ENCODE measurements at regions not wholly inside any gene's neighbourhood (a gene's known extent, or its start where the extent isn't known, plus 50 kb on each side); places are given as distances from the start of the nearest gene placed in this dataset.
"Not testable (repeated sequence)": the region's sequence is repeated elsewhere in the genome, so short reads cannot be mapped to it uniquely, and the experiment has no call there.

DNA sequence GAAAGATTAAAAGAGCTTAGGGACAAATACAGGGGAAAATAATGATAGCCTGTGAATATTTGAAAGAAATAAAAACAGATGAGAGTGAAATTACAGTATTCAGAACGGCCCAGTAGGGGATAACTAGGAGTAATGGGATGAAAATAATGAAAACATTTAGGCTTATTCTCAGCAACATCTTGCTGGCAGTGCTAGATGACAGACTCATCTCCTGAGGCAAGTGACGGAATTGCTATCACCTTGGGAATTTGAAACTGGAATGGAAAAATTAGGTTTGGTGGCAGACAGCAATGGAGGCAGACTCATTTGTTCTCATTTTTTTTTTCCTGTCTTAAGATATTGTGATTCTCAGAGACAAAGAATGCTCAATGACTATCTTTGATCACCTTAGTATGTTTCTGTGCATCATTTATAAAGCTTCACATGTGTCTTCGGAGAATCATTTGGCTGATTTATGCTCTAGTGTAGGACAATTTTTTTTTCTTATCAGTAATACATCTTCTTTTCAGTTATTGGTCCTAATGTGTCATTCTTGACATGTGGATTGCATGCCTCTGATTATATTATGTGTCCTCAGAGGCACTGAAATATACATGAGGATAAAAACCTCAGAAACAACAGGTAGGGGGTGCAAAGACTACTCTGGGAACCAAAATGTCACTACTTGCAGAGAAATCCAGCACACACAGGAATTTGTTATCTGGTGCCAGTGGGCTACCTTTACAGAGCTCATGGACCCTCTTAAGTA lies 711.7 kb downstream of the EDEM1 start:
- in situ Hi-C loops (cut with MboI; ENCODE audit: low sequenced_read_pairs), result no loop called here

DNA sequence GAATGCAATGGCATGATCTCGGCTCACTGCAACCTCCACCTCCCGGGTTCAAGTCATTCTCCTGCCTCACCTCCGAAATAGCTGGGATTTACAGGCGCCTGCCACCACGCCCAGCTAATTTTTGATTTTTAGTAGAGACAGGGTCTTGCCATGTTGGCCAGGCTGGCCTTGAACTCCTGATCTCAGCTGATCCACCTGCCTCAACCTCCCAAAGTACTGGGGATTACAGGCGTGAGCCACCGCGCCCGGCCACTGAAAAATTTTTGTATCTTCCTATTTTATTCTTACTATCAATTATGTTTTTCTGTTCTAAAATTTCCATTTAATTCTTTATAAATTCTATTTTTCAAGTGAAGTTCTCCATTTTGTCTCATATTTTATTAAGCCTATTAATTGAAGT lies 730.4 kb downstream of the EDEM1 start:
- in situ Hi-C loops (cut with MboI; ENCODE audit: low sequenced_read_pairs), result no loop called here

DNA sequence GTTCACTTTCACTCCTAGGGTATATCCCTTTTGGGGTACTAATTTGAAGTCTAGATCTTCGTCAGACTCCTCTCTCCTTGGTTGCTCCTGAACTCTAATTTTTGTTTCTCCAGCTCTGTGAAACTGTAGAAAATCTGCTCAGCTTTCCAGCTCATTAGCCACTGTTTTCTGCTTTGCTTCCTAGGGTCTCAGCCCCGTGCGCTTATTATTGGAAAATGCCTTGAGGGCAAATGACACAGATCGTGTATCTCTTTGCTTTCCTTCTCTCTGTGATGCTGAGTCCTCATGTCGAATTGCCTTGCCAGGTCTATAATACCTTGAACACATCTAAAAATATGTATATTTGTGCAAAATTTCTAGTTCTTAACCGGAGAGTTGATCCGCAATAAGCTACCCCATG lies 731.1 kb downstream of the EDEM1 start:
- in situ Hi-C loops (cut with MboI; ENCODE audit: low sequenced_read_pairs), result no loop called here

DNA sequence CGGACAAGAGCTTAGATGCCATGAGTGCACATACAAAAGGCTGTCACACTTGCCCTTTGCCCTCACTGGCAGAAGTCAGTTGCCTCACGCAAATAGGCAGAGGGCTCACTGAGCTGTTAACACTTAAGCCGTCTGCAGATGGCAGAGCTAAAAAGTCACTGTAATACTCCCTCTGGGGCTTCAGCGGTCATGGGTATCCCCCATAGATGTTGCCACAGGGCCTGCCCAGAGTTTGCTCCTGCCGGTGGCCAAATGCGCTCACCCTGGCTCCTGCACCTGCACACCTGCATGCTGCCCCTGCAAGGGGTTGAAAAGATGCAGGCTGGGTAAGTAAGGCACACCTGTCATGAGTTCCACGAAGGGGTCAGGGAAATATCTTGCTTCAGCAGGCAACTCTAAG lies 741.5 kb downstream of the EDEM1 start:
- in situ Hi-C loops (cut with MboI; ENCODE audit: low sequenced_read_pairs), result no loop called here

DNA sequence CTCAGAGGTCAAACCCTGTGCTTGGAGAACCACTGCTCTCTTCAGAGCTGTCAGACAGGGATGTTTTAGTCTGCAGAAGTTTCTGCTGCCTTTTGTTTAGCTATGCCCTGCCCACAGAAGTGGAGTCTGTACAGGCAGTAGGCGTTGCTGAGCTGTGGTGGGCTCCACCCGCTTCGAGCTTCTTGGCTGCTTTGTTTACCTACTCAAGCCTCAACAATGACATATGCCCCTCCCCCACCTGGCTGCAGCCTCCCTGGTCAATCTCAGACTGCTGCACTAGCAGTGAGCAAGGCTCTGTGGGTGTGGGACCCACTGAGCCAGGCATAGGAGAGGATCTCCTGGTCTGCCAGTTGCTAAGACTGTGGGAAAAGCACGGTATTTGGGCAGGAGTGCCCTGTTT lies 756.6 kb downstream of the EDEM1 start:
- in situ Hi-C loops (cut with MboI; ENCODE audit: low sequenced_read_pairs), result not testable (repeated sequence)

DNA sequence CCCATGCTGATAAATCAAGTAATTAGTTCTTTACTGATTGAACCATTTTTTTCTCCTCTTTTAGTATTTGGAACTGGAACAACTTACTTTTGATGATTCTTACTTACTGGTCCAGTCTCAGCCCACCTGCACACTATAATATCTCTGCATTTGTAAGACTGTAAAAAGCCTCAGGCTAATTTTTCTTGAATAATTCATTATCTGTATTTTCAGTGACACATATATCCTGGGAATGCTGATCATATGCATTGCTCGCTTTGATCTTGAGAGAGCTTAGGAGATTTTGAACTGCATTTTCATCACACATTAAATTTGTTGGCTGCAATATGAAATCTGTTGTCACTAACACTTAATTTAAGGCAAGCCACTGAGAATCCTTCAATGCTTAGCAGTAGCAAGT lies 760.6 kb downstream of the EDEM1 start:
- in situ Hi-C loops (cut with MboI; ENCODE audit: low sequenced_read_pairs), result no loop called here

DNA sequence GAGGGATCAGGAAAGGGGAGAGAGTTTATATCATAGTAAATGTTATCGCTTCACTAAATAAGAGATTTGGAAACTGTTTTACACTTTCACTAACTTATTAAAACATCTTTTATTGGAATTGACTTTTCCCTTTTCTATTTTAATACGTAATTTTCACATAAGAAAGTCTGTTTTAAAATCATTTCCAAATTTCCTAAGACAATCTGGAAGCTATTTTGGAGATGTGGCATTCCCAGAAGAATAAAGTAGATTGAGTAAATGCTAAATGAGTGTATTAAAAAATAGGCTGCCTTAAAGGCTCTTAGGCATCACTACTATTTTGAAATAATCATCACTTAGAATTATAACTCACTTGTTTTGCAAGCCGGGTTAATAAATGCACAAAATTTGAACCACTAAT lies 763.5 kb downstream of the EDEM1 start:
- in situ Hi-C loops (cut with MboI; ENCODE audit: low sequenced_read_pairs), result no loop called here

DNA sequence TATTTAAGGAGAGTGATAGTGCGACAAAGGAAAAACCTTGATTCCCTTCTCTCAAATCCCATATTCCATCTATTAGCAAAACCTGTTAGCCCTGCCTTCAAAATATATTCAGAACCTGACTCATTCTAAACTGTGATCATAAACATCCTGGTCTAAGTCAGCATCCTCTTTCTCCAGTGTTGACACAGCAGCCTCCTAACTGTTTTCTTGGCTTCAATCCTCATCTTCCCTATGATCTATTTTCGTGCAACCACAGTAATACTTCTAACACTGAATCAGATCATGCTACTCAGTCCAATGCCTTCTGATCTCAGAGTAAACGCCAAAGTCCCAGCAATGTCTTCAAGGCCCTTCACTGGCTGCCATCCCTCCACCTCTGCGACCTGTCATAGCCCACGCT lies 785.1 kb downstream of the EDEM1 start:
- in situ Hi-C loops (cut with MboI; ENCODE audit: low sequenced_read_pairs), result no loop called here

DNA sequence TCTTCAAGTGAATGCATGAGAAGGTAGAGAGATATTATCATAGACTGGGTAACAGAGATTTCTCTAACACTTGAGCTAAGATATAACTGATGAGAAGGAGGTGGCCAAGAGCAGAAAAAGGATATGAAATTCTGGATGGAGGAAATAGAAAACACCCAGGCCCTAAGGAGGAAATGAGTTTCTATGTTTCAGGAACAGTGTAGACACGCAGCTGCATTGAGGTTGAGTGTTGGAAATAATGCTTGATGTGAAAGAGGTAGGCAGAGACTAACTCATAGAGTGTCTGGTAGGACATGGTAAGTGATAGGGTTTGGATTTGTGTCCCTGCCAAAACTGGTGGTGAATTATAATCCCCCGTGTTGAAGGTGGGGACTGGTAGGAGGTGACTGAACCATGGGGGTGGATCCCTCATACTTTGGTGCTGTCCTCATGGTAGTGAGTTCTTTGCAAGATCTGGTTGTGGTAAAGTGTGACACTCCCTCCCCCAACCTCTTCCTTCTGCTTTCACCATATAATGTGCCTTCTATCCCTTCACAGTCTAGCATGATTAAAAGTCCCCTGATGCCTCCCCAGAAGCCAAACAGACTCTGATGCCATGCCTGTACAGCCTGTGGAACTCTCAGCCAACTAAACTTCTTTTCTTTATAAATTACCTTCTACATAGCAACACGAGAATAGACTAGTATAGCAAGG lies 787.3 kb downstream of the EDEM1 start:
- in situ Hi-C loops (cut with MboI; ENCODE audit: low sequenced_read_pairs), result no loop called here

DNA sequence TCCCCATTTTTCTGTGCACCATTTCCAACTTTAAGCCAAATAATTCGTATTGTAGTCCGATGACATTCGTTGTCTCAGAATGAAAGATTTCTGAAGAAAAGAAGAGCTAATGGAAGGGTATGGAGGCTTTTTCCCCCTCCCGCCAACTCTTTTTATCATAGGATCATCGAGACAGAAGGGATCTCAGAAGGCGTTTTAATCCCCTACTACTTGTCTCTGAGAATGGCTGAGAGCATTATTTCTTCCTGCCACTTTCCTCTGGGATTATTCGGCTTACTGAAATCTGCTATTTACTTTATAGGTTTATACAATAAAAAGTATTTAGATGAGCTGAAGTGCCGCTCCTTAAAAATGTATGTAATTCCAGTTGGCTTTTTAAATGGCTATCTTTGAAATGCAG lies 789.8 kb downstream of the EDEM1 start:
- in situ Hi-C loops (cut with MboI; ENCODE audit: low sequenced_read_pairs), result no loop called here

DNA sequence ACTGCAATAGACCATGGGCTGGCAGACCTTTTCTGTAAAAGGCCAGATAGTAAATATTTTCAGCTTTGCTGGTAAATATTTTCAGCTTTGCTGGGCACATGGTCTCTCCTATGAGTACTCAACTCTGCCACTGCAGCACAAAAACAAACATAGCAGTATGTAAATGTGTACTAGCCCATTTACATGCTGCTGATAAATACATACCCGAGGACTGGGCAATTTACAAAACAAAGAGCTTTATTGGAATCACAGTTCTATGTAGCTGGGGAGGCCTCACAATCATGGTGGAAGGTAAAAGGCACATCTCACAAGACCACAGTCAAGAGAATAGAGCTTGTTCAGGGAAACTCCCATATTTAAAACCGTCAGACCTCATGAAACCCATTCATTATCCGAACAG lies 793.0 kb downstream of the EDEM1 start:
- in situ Hi-C loops (cut with MboI; ENCODE audit: low sequenced_read_pairs), result no loop called here

DNA sequence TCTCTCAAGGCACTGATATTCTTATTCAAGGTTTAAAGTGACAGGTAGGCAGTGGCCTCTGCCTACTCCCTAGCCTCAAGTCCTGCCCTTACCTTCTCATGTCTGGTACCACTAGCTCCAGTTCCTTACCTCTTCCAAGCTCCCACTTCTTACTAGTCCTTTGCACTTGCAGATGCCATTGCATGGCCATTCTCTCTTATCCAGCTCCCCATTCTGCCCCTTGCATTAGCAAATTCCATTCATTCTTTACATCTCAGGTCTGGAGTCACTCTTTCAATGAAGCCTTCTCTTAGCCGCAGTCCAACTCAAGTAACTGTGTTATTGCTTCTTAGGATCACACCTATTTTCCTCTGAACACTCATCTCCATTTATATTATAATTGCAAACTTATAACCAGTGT lies 807.1 kb downstream of the EDEM1 start:
- in situ Hi-C loops (cut with MboI; ENCODE audit: low sequenced_read_pairs), result no loop called here

DNA sequence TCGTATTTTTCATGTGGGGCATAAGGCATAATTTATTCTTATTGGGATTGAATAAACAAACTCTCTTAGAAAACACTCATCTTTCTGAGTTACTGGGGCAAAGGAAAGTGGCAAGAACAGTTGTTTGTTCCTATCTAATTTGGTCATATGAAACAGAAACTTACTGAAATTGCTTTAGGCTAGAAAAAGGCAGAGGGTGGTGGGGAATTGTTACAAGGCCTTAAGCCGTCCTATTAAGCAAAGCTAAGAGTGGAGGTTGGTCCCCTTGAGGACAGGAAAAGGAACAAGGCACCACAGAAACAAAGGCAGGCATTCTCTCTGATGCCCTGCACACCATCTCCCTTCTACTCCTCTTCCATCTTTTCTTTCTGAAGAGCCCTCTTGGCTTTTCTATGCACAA lies 830.9 kb downstream of the EDEM1 start:
- in situ Hi-C loops (cut with MboI; ENCODE audit: low sequenced_read_pairs), result no loop called here

DNA sequence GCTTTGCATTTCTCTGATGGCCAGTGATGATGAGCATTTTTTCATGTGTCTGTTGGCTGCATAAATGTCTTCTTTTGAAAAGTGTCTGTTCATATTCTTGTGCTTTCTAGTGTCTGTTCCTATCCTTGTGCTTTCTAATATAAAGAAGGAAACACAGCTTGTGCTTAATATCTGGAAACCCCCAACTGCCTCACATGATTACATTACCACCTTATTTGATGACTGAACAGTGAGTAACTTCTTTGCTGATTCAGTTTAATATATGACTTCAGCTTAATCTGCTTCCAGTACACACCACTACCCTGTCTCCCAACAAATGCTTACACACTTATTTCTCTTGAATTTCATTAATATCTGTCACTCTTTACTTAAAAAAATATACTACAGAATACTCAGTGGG lies 835.1 kb downstream of the EDEM1 start:
- in situ Hi-C loops (cut with MboI; ENCODE audit: low sequenced_read_pairs), result no loop called here

DNA sequence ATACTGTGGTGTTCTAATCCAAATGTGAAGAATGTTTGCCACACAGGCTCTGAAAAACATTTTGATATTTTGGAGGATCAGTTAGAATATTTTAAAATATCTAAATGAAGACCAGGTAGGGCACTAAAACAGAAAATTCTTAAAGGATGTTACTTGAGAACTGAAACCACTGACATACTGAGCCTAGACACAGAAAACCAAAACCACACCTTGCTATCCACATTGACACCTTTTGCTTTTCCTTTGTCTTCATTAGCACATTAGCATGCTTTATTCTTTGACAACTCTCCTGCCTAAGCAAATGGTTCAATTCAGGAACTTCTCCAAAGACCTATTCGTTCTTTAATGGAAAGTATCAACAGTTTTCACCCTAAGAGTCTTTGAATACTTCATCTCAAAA lies 835.9 kb upstream of the GRM7 start:
- in situ Hi-C loops (cut with MboI; ENCODE audit: low sequenced_read_pairs), result no loop called here

DNA sequence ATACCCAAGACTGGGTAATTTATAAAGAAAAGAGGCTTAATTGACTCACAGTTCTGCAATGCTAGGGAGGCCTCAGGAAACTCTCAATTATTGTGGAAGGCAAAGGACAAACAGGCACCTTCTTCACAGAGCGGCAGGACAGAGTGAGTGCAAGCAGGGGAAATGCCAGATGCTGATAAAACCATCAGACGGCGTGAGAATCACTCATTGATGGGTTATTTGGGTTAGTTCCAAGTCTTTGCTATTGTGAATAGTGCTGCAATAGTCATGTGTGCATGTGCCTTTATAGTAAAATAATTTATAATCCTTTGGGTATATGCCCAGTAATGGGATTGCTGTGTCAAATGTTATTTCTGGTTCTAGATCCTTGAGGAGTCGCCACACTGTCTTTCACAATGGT lies 830.3 kb upstream of the GRM7 start:
- in situ Hi-C loops (cut with MboI; ENCODE audit: low sequenced_read_pairs), result not testable (repeated sequence)

DNA sequence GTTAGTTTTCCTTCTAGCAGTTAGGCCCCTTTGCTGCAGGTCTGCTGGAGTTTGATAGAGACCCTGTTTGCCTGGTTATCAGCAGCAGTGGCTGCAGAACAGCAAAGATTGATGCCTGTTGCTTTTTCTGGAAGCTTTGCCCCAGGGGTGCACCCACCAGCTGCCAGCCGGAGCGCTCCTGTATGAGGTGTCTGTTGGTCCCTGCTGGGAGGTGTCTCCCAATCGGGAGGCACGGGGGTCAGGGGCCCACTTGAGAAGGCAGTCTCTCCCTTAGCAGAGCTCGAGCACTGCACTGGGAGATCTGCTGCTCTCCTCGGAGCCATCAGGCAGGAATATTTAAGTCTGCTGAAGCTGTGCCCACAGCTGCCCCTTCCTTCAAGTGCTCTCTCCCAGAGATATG lies 825.3 kb upstream of the GRM7 start:
- in situ Hi-C loops (cut with MboI; ENCODE audit: low sequenced_read_pairs), result no loop called here

DNA sequence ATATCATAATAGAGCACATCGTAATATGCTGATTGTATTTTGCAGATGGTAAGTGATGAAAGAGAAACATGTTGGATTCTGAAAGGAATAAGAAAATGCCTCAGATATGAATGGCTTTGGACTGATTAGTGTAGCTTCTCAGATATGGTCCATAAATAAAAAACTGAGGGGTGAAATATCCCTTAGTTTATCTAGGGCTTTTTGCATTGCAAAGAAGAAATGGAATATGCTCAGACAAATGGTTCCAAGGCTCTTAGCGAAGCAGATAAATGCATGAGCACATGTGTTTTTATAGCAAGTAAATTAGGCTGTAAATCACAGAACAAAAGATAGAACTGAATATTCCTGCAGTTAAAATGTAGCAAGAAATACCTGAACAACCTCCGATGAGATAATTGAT lies 820.9 kb upstream of the GRM7 start:
- in situ Hi-C loops (cut with MboI; ENCODE audit: low sequenced_read_pairs), result no loop called here

DNA sequence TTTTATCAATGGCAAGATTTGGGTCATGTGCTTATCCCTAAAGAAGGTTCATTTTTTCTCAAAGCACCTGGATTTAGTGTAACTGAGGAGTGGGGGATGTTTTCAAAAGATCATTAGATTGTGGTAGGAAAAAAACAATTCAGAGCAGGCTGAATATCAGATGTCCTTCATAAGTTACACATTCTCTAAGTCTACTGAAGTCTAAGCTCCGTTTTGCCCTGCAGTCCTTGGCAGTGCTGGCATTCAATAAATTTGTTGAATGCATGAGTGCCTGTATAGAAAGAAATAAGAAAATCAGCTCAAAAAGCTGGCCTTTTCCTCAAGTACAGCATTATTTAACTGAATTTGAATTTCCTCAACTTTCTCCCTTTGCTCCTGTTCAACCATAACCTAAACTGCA lies 819.0 kb upstream of the GRM7 start:
- in situ Hi-C loops (cut with MboI; ENCODE audit: low sequenced_read_pairs), result no loop called here

DNA sequence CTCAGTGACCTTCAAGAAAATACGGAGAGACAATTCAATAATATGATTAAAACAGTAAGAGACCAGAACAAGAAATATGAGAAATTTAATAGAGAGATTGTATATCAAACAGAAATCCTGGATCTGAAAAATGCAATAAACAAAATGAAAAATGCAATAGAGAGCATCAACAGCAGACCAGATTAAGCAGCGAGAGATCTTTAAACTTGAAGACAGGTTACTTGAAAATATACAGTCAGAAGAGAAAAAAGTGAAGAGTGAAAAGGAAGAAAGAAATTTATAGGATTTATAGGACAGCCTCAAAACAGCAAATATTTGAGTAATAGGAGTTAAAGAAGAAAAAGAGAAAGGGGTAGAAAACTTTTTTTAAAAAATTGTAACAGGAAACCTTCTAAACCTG lies 813.9 kb upstream of the GRM7 start:
- in situ Hi-C loops (cut with MboI; ENCODE audit: low sequenced_read_pairs), result no loop called here

DNA sequence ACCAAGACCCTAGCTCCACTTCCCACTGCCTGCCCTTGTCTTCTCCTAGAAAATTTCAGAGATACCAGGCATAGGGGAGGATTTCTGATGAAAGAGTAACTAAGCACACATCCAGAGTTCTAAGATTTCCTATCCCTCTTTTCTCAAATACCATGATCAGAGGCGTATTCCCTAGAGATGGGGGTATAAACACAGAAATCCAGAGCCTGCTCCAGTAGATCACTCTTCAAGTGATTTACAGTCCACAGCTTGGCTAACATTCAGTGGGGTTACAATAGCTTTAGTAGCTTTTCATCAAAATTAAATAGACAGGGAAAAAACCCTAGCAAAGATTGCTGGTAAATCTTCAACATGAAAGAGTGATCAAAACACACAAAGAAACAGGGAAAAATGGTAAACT lies 800.7 kb upstream of the GRM7 start:
- in situ Hi-C loops (cut with MboI; ENCODE audit: low sequenced_read_pairs), result no loop called here

DNA sequence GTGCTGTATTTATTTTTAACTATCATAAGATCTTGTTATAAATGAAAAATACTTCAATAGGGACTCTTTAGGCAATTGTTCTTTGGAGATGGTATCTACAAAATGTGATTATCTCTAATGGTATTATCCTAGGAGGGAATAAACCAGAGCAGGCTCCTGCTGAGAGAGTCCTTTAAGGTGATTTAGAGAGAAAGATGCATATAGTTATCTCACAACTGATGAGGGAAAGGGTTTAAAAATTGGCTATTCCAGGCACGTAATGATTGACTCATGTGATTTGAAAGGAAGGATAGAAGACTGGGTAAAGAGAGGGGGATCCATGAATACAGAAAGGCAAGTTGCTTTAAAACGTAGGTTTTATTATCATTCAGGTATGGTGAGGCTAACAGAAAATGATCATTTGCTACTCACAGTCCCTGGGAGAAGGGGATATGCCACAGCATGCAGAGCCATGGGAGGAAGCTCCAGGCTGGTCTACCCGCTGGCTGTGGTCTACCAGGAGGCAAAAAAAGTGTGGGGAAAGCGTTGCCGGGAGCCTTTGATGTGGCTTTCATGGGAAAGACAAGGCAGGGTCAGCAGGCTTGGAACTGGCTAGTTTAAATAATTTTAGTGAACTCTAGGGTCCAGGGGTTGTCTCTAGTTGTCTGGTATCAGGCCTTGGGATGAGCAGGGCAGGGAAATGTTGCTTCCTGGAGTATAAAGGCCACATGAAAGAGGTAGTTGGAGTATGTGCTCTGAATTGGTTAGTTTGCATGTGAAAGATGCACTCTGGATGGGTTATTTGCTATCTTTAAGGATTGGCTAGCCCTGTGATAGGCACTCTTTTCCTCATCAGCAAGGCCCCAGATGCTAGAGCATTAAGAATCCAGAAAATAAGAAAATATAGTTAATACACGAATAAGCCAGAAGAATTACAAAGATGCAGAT lies 798.4 kb upstream of the GRM7 start:
- in situ Hi-C loops (cut with MboI; ENCODE audit: low sequenced_read_pairs), result no loop called here
